ENCODE measurements at regions not wholly inside any gene's neighbourhood (a gene's known extent, or its start where the extent isn't known, plus 50 kb on each side); places are given as distances from the start of the nearest gene placed in this dataset.
A peak's percentile ranks its signal among the peaks of the same experiment; 100 is the strongest.
"Not testable (repeated sequence)": the region's sequence is repeated elsewhere in the genome, so short reads cannot be mapped to it uniquely, and the experiment has no call there.

GRCh38 chr7:10733747-10734146 is 239.9 kb upstream of the PHF14 start:
- no peak for DNase-seq (ENCODE audit: low read depth)
- in situ Hi-C loops (cut with HindIII; ENCODE audit: low pct_unique_long_range_greater_than_20kb, low sequenced_read_pairs) = no loop called here

DNA sequence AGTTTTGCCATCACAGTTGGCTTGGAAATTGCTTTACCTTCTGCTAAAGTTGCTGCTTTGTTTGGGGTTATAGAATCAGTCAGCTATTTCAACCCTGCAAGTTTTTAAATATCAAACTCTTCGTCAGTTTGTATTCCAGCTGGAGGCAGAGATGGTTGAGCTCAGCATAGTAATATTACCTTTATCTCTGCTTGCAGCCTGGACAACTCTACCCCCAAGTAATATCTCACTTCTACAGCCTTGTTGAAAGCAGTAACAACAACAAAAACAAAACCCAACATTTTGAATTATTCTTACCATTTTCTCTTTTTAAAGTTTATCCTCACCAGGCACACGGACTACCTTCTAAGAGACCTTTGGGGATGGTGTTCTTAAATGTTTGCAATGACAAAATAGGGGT is 239.1 kb upstream of the PHF14 start:
- in situ Hi-C loops (cut with HindIII; ENCODE audit: low pct_unique_long_range_greater_than_20kb, low sequenced_read_pairs) = no loop called here
- DNase-seq (ENCODE audit: low read depth) = no peak

- in situ Hi-C loops (cut with HindIII; ENCODE audit: low pct_unique_long_range_greater_than_20kb, low sequenced_read_pairs) = no loop called here
- DNase-seq (ENCODE audit: low read depth) = no peak
Measured at GRCh38 chr7:10739401-10739800, 234.3 kb upstream of the PHF14 start.

DNA sequence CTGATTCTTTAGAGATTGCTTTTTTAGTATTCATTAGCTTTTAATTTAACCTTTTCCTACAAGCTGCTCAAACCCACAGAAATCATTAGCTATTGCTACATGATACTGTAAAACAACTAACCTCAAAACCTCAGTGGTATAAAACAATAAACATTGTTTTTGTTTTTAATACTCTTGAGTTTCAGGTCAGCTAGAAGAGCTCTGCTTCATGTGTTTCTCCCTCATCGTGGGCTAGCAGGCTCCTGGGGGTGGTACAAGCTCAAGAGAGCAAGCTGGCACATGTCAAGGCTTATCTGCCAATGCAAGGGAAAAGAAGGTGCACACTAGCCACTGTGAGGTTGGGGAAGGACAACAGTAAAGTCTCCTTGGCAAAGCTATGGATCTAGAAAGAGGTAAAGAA is 232.9 kb upstream of the PHF14 start:
- in situ Hi-C loops (cut with HindIII; ENCODE audit: low pct_unique_long_range_greater_than_20kb, low sequenced_read_pairs) = no loop called here
- no peak for DNase-seq (ENCODE audit: low read depth)

- in situ Hi-C loops (cut with HindIII; ENCODE audit: low pct_unique_long_range_greater_than_20kb, low sequenced_read_pairs) = no loop called here
- DNase-seq (ENCODE audit: low read depth) = no peak
Measured at GRCh38 chr7:10756981-10757380, 216.7 kb upstream of the PHF14 start.

- DNase-seq (ENCODE audit: low read depth) = no peak
- in situ Hi-C loops (cut with HindIII; ENCODE audit: low pct_unique_long_range_greater_than_20kb, low sequenced_read_pairs) = no loop called here
Measured at GRCh38 chr7:10759120-10759519, 214.6 kb upstream of the PHF14 start.

GRCh38 chr7:10767771-10768170 is 205.9 kb upstream of the PHF14 start:
- DNase-seq (ENCODE audit: low read depth) = peak; percentile 11

DNA sequence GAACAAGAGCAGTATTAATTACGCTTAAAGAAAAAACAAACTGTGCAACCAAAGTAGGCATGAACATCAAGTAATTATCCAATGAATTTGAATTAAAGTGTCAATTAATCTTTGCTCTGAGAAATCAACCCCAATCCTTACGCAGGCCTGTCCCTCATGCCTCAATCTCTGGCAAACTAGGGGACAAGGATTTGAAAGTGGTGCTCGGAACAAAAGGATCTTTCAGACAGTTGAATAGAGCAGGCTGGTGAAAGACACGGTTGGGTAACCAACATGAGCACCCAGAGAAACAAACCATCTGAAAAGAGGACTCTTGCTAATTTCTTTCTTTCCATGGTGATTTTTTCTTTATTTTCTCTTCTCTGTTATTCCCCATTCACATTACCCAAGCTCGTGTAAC is 203.5 kb upstream of the PHF14 start:
- in situ Hi-C loops (cut with HindIII; ENCODE audit: low pct_unique_long_range_greater_than_20kb, low sequenced_read_pairs) = no loop called here
- DNase-seq (ENCODE audit: low read depth) = no peak

More at GRCh38 chr7:10767771-10768170, 205.9 kb upstream of the PHF14 start:
- in situ Hi-C loops (cut with HindIII; ENCODE audit: low pct_unique_long_range_greater_than_20kb, low sequenced_read_pairs) = no loop called here

DNA sequence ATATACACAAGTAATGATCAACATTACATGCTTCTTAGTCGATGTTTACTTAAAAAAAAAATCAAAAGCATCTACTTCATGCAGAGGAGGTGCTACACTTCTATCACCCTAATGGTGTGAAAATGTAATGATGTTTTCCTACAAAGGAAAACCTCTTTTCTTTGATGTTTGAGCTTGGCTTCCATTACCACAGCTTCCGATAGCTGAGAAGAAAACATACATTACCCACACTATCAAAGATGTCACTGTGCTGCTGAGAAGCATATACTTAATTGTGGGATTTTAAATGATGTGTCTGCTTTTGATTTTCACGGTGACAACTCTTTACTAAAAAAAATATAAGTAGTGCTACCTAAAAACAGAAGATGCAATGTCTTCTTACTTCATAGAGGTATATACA is 200.2 kb upstream of the PHF14 start:
- in situ Hi-C loops (cut with HindIII; ENCODE audit: low pct_unique_long_range_greater_than_20kb, low sequenced_read_pairs) = no loop called here
- no peak for DNase-seq (ENCODE audit: low read depth)

- in situ Hi-C loops (cut with HindIII; ENCODE audit: low pct_unique_long_range_greater_than_20kb, low sequenced_read_pairs) = no loop called here
- DNase-seq (ENCODE audit: low read depth) = no peak
Measured at GRCh38 chr7:10779465-10780399, 193.9 kb upstream of the PHF14 start.

GRCh38 chr7:10780400-10780747 is 193.3 kb upstream of the PHF14 start:
- in situ Hi-C loops (cut with HindIII; ENCODE audit: low pct_unique_long_range_greater_than_20kb, low sequenced_read_pairs) = no loop called here
- no peak for DNase-seq (ENCODE audit: low read depth)

GRCh38 chr7:10786976-10787375 is 186.7 kb upstream of the PHF14 start:
- in situ Hi-C loops (cut with HindIII; ENCODE audit: low pct_unique_long_range_greater_than_20kb, low sequenced_read_pairs); DNase-seq (ENCODE audit: low read depth): not testable (repeated sequence)

DNA sequence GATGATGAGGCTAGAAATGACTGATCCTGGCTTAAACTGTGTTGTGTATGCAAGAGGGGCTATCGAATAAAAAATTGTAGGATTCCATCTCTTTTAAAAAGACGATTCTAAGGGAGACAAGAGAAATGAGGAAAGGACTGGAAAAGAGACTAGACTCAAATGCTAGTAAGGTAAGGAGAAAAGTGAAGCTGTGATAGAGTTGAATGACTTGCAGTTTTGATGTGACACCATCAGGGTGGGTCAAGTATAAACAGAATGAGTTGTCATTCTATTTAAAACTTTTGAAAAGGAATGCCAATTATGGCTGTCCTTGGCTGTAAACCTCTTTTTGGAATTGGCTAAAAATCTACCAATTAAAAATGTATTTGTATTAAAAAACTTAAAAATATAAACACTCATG is 184.5 kb upstream of the PHF14 start:
- DNase-seq (ENCODE audit: low read depth) = no peak
- in situ Hi-C loops (cut with HindIII; ENCODE audit: low pct_unique_long_range_greater_than_20kb, low sequenced_read_pairs) = no loop called here

DNA sequence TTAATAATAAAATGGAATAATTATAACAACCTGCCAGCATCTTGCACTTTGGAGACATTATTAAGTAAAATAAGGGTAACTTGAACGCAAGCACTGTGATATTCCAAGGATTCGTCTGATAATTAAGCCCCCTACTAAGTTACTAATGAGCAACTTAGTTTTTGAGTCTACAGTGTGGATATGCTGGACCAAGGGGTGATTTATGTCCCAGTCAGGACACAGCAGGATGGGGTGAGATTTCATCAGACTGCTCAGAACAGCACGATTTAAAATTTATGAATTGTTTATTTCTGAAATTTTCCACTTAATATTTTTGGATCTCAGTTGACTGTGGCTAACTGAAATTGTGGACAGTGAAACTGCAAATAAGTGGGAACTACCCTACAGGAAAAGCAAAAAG is 182.8 kb upstream of the PHF14 start:
- no peak for DNase-seq (ENCODE audit: low read depth)
- in situ Hi-C loops (cut with HindIII; ENCODE audit: low pct_unique_long_range_greater_than_20kb, low sequenced_read_pairs) = no loop called here

- no peak for DNase-seq (ENCODE audit: low read depth)
- in situ Hi-C loops (cut with HindIII; ENCODE audit: low pct_unique_long_range_greater_than_20kb, low sequenced_read_pairs) = no loop called here
Measured at GRCh38 chr7:10793995-10794775, 179.5 kb upstream of the PHF14 start.

GRCh38 chr7:10797157-10797556 is 176.5 kb upstream of the PHF14 start:
- DNase-seq (ENCODE audit: low read depth) = no peak
- in situ Hi-C loops (cut with HindIII; ENCODE audit: low pct_unique_long_range_greater_than_20kb, low sequenced_read_pairs) = no loop called here

DNA sequence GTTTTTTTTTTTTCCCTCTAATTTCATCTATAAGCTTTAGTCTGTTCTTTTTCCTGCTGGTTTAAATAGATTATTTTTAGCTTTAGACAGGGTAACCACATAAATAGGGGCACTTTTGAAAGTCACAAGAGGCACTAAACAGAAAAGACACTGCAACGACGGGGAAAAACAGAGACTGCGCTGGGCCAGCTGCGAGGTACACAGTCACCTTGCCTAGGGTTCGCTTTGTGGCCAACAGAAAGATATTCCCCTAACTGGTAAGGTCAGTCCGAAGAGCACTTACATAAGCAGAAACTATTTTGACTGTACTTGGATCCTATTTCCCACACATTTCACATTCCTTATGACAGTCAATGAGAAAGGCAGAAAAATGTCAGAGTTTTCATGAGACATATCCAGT is 175.6 kb upstream of the PHF14 start:
- in situ Hi-C loops (cut with HindIII; ENCODE audit: low pct_unique_long_range_greater_than_20kb, low sequenced_read_pairs) = no loop called here
- no peak for DNase-seq (ENCODE audit: low read depth)

- DNase-seq (ENCODE audit: low read depth) = no peak
- in situ Hi-C loops (cut with HindIII; ENCODE audit: low pct_unique_long_range_greater_than_20kb, low sequenced_read_pairs) = no loop called here
Measured at GRCh38 chr7:10799475-10799874, 174.2 kb upstream of the PHF14 start.

DNA sequence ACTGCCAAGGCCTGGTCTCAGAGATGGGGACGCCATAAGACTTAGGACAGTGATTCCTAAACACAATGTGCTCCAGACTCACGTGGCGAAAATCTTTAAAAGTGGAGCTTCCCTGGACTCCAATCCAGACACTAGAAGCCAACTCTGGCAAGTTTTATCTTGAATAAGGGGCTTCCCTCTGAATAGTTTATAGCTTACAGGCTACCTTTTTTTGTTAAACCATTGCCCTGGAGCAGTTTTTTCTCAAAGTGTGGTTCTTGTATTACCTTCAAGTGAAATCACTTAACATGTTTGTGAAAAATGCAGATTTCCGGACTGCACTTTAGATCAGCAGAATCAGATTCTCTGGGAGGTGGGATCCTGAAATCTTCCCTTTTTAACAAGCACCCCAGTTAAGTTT is 171.7 kb upstream of the PHF14 start:
- in situ Hi-C loops (cut with HindIII; ENCODE audit: low pct_unique_long_range_greater_than_20kb, low sequenced_read_pairs) = no loop called here
- DNase-seq (ENCODE audit: low read depth) = no peak

DNA sequence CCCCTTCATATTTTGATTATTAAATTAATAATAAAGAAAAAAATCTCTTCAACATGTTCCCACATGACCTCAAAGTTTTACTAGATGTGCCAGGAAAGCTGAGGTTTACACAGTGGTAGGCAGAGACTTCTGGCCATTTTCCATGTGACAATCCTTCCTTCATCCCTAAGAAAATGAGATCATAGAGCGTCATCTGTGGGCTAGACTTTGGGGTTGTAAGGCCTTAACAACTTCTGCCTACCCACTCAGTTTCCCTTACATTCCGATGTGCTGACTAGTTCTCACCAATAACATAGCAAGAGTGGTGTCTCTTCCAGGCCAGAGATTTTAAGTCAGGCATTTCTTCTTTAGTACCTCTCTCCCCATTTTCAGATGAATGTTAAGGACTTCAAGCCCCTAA is 171.1 kb upstream of the PHF14 start:
- in situ Hi-C loops (cut with HindIII; ENCODE audit: low pct_unique_long_range_greater_than_20kb, low sequenced_read_pairs) = no loop called here
- DNase-seq (ENCODE audit: low read depth) = no peak

Measured in Caki2 (cell line).